Peyer's patch (tissue), 4 donors: ENCODE measurements at regions not wholly inside any gene's neighbourhood (a gene's known extent, or its start where the extent isn't known, plus 50 kb on each side); places are given as distances from the start of the nearest gene placed in this dataset.

Experiments
- DNase-seq, 3 donors: peaks; one replicate each; pipeline ENCODE4 v3.0.0-alpha.2; 2017 to 2019
- H3K27ac ChIP-seq, 4 donors: fragments of 200-600 bp; sonication (generic); one replicate each; pipeline ENCODE4 v1.5.1; 2016 to 2019
- H3K27me3 ChIP-seq, 2 donors: fragments of 200-600 bp; sonication (generic); one replicate each; pipeline ENCODE4 v1.5.1; 2019
- H3K36me3 ChIP-seq, 3 donors: fragments of 200-600 bp; sonication (generic); one replicate each; pipeline ENCODE4 v1.5.1; 2016 to 2019
- H3K4me1 ChIP-seq, 4 donors: fragments of 200-600 bp; sonication (generic); one replicate each; pipeline ENCODE4 v1.5.1; 2016 to 2019
- H3K4me3 ChIP-seq, 4 donors: fragments of 200-600 bp; sonication (generic); 1 replicate in 3 of 4; 2 replicates in 1 of 4; pipeline ENCODE4 v1.5.1; 2016 to 2019; ENCODE audit warnings: mild to moderate bottlenecking in 1 of 4
- H3K9me3 ChIP-seq, 4 donors: fragments of 200-600 bp; sonication (generic); one replicate each; pipeline ENCODE4 v1.5.1; 2016 to 2019; ENCODE audit warnings: mild to moderate bottlenecking in 1 of 4
- CTCF ChIP-seq, 6 experiments: fragments of 450-650 bp in 4 of 6; fragments of 200-600 bp in 2 of 6; sonication (generic) in 1 of 6; IDR thresholded peaks; one replicate each; pipeline ENCODE4 v1.5.1; 2017 to 2019; ENCODE audit warnings: antibody characterized with exemption in 6 of 6, mild to moderate bottlenecking in 3 of 6, moderate library complexity in 1 of 6
- POLR2A ChIP-seq, 2 donors: fragments of 450-650 bp; IDR thresholded peaks; one replicate each; pipeline ENCODE4 v1.5.1; 2017; ENCODE audit warnings: antibody characterized with exemption in 2 of 2, mild to moderate bottlenecking in 2 of 2, moderate library complexity in 2 of 2

GRCh38 chr4:152079079-152079478, 318.3 kb upstream of the GATB start:
- Histone ChIP-seq H3K4me3 (no peak overlapping the region), H3K9me3 (no peaks in the 10 kb centered on the region), H3K4me1 (no peaks in the 10 kb centered on the region), H3K27me3 (no peaks in the 10 kb centered on the region), H3K36me3 (no peaks in the 10 kb centered on the region), H3K27ac (peak overlapping the region in 1 of 4 donors; percentile 34)
- TF ChIP-seq POLR2A (IDR thresholded peaks at IDR 0.05) (no peak), CTCF (IDR thresholded peaks at IDR 0.05) (no peak)
- DNase-seq: no peak

GRCh38 chr4:152077582-152077981, 316.8 kb upstream of the GATB start:
- Histone ChIP-seq H3K4me3 (no peak overlapping the region), H3K4me1 (no peaks in the 10 kb centered on the region), H3K27me3 (no peaks in the 10 kb centered on the region), H3K27ac (no peak overlapping the region), H3K36me3 (no peaks in the 10 kb centered on the region), H3K9me3 (no peaks in the 10 kb centered on the region)
- TF ChIP-seq POLR2A (IDR thresholded peaks at IDR 0.05): no peak
- no peak for TF ChIP-seq CTCF (IDR thresholded peaks at IDR 0.05)
- no peak for DNase-seq

- no peaks in the 10 kb centered on the region for H3K36me3 ChIP-seq
- H3K4me1 ChIP-seq: no peaks in the 10 kb centered on the region
- no peak for TF ChIP-seq POLR2A (IDR thresholded peaks at IDR 0.05)
- no peak for TF ChIP-seq CTCF (IDR thresholded peaks at IDR 0.05)
- no peak overlapping the region for H3K27ac ChIP-seq
- no peaks in the 10 kb centered on the region for H3K9me3 ChIP-seq
- DNase-seq: no peak
- no peak overlapping the region for H3K4me3 ChIP-seq
- H3K27me3 ChIP-seq: no peaks in the 10 kb centered on the region
These were observed 314.6 kb upstream of the GATB start for GRCh38 chr4:152075253-152075928.

- H3K36me3 ChIP-seq: no peaks in the 10 kb centered on the region
- no peak for DNase-seq
- no peaks in the 10 kb centered on the region for H3K27me3 ChIP-seq
- H3K4me3 ChIP-seq: no peak overlapping the region
- H3K9me3 ChIP-seq: no peaks in the 10 kb centered on the region
- H3K27ac ChIP-seq: no peak overlapping the region
- TF ChIP-seq CTCF (IDR thresholded peaks at IDR 0.05) (no peak), POLR2A (IDR thresholded peaks at IDR 0.05) (no peak)
- H3K4me1 ChIP-seq: no peaks in the 10 kb centered on the region
These were observed 313.8 kb upstream of the GATB start for GRCh38 chr4:152074573-152074972.

GRCh38 chr4:152074088-152074437, 313.3 kb upstream of the GATB start:
- H3K27ac ChIP-seq: no peak overlapping the region
- H3K36me3 ChIP-seq: no peaks in the 10 kb centered on the region
- H3K27me3 ChIP-seq: no peaks in the 10 kb centered on the region
- no peaks in the 10 kb centered on the region for H3K9me3 ChIP-seq
- DNase-seq: no peak
- TF ChIP-seq POLR2A (IDR thresholded peaks at IDR 0.05) (no peak), CTCF (IDR thresholded peaks at IDR 0.05) (no peak)
- H3K4me1 ChIP-seq: no peaks in the 10 kb centered on the region
- no peak overlapping the region for H3K4me3 ChIP-seq
